Esophagus muscularis mucosa (tissue), 4 donors: ENCODE measurements at regions not wholly inside any gene's neighbourhood (a gene's known extent, or its start where the extent isn't known, plus 50 kb on each side); places are given as distances from the start of the nearest gene placed in this dataset.
"Not testable (repeated sequence)": the region's sequence is repeated elsewhere in the genome, so short reads cannot be mapped to it uniquely, and the experiment has no call there.

ENCODE experiments used
- DNase-seq: peaks from one replicate; pipeline ENCODE4 v3.0.0-alpha.2; 2017; ENCODE audit errors: extremely low spot score
- H3K27ac ChIP-seq, 4 donors: fragments of 200-600 bp; sonication (generic); replicated peaks in 1 of 4; 1 replicate in 3 of 4; 2 replicates in 1 of 4; pipeline ENCODE4 v1.5.1; 2016 to 2019; ENCODE audit warnings: mild to moderate bottlenecking in 1 of 4
- H3K27me3 ChIP-seq, 4 donors: fragments of 200-600 bp; sonication (generic); one replicate each; pipeline versions ENCODE4 v1.5.1 to v1.6.0; 2016 to 2019
- H3K36me3 ChIP-seq, 4 donors: fragments of 200-600 bp; sonication (generic); one replicate each; pipeline ENCODE4 v1.5.1; 2016 to 2019
- H3K4me1 ChIP-seq, 4 donors: fragments of 200-600 bp; sonication (generic); one replicate each; pipeline ENCODE4 v1.5.1; 2016 to 2019
- H3K4me3 ChIP-seq, 4 donors: fragments of 200-600 bp; sonication (generic); 1 replicate in 2 of 4; 2 replicates in 2 of 4; pipeline ENCODE4 v1.5.1; 2016 to 2019; ENCODE audit warnings: mild to moderate bottlenecking in 4 of 4, moderate library complexity in 1 of 4
- H3K9me3 ChIP-seq, 4 donors: fragments of 200-600 bp; sonication (generic); 1 replicate in 3 of 4; 2 replicates in 1 of 4; pipeline ENCODE4 v1.5.1; 2016 to 2019
- CTCF ChIP-seq, 3 experiments: fragments of 200-600 bp in 2 of 3; fragments of 450-650 bp in 1 of 3; sonication (generic) in 2 of 3; IDR thresholded peaks; one replicate each; pipeline ENCODE4 v1.5.1; 2017 to 2019; ENCODE audit warnings: antibody characterized with exemption in 3 of 3, mild to moderate bottlenecking in 2 of 3, moderate library complexity in 1 of 3
- EP300 ChIP-seq: sonication (generic); formaldehyde crosslinking; IDR thresholded peaks from one replicate; pipeline ENCODE4 v1.6.1; 2017; ENCODE audit warnings: antibody characterized with exemption
- POLR2A ChIP-seq: fragments of 450-650 bp; IDR thresholded peaks from one replicate; pipeline ENCODE4 v1.6.1; 2017; ENCODE audit warnings: antibody characterized with exemption, moderate library complexity, mild to moderate bottlenecking, low read depth
- POLR2AphosphoS5 ChIP-seq, 2 donors: sonication (generic); formaldehyde crosslinking; IDR thresholded peaks; one replicate each; pipeline ENCODE4 v1.6.1; 2017; ENCODE audit warnings: antibody characterized with exemption in 2 of 2
- WGBS: methylation state at CpG from one replicate; pipeline ENCODE4 v1.1.5; 2018; 5-methylcytosine and 5-hydroxymethylcytosine counted together
- intact Hi-C: fragments of 100-400 bp; cut with DNase I; formaldehyde crosslinking; loops from one replicate; pipeline ENCODE4 v1.15.1; 2023

GRCh38 chr4:79247695-79248394, 78.0 kb downstream of the NAA11 start:
- Histone ChIP-seq H3K36me3 (no peaks in the 10 kb centered on the region), H3K4me3 (no peak overlapping the region), H3K9me3 (no peaks in the 10 kb centered on the region), H3K27me3 (no peaks in the 10 kb centered on the region), H3K27ac (no peak overlapping the region), H3K4me1 (no peaks in the 10 kb centered on the region)
- intact Hi-C loops, result no loop called here
- TF ChIP-seq POLR2A, result no peak
- TF ChIP-seq EP300, result no peak
- no peak for TF ChIP-seq CTCF (IDR thresholded peaks at IDR 0.05)
- TF ChIP-seq POLR2AphosphoS5 (IDR thresholded peaks at IDR 0.05), result no peak
- WGBS, result 86% methylated on average over 5 of the region's 6 CpGs
- DNase-seq, result no peak

- H3K4me3 ChIP-seq, H3K9me3 ChIP-seq, H3K36me3 ChIP-seq, intact Hi-C loops, H3K27me3 ChIP-seq, DNase-seq, H3K4me1 ChIP-seq, H3K27ac ChIP-seq: not testable (repeated sequence)
- WGBS, result 89% methylated on average over 22 of the region's 44 CpGs
Observed at GRCh38 chr4:79245200-79245940, 80.5 kb downstream of the NAA11 start.

GRCh38 chr4:79241846-79242245, 84.0 kb downstream of the NAA11 start:
- H3K27me3 ChIP-seq, result no peaks in the 10 kb centered on the region
- no peak for DNase-seq
- WGBS, result 40% methylated on average over 2 of the region's 3 CpGs
- no peaks in the 10 kb centered on the region for H3K36me3 ChIP-seq
- intact Hi-C loops, result no loop called here
- TF ChIP-seq CTCF (IDR thresholded peaks at IDR 0.05) (peak in 1 of 3 experiments; percentile 9), EP300 (no peak)
- peaks cover 0 to 20% (median 12%) of the 10 kb centered on the region in 4 donors for H3K4me1 ChIP-seq
- H3K4me3 ChIP-seq, result no peak overlapping the region
- no peaks in the 10 kb centered on the region for H3K9me3 ChIP-seq
- H3K27ac ChIP-seq, result no peak overlapping the region

- Histone ChIP-seq H3K27ac (no peak overlapping the region), H3K27me3 (no peaks in the 10 kb centered on the region), H3K36me3 (no peaks in the 10 kb centered on the region), H3K4me3 (no peak overlapping the region), H3K4me1 (peaks cover 0 to 24% (median 13%) of the 10 kb centered on the region in 4 donors), H3K9me3 (no peaks in the 10 kb centered on the region)
- 20% methylated on average over 2 of the region's 2 CpGs for WGBS
- intact Hi-C loops, result no loop called here
- no peak for DNase-seq
- no peak for TF ChIP-seq POLR2A
- no peak for TF ChIP-seq EP300
- no peak for TF ChIP-seq CTCF (IDR thresholded peaks at IDR 0.05)
- no peak for TF ChIP-seq POLR2AphosphoS5 (IDR thresholded peaks at IDR 0.05)
Observed at GRCh38 chr4:79237851-79238250, 88.0 kb downstream of the NAA11 start.

GRCh38 chr4:79236785-79237184, 89.1 kb downstream of the NAA11 start:
- DNase-seq, result no peak
- intact Hi-C loops, result no loop called here
- Histone ChIP-seq H3K36me3 (no peaks in the 10 kb centered on the region), H3K4me1 (peaks cover 0 to 33% (median 16%) of the 10 kb centered on the region in 4 donors), H3K27me3 (no peaks in the 10 kb centered on the region), H3K27ac (no peak overlapping the region), H3K4me3 (no peak overlapping the region), H3K9me3 (no peaks in the 10 kb centered on the region)
- no peak for TF ChIP-seq CTCF (IDR thresholded peaks at IDR 0.05)
- TF ChIP-seq POLR2AphosphoS5 (IDR thresholded peaks at IDR 0.05), result no peak
- TF ChIP-seq POLR2A, result no peak
- no peak for TF ChIP-seq EP300
- 94% methylated on average over 1 of the region's 1 CpG for WGBS
